SK-N-SH (cell line): ENCODE measurements at regions not wholly inside any gene's neighbourhood (a gene's known extent, or its start where the extent isn't known, plus 50 kb on each side); places are given as distances from the start of the nearest gene placed in this dataset.

Experiments used
- CTCF ChIA-PET: fragments of 300-600, 350-600 bp; formaldehyde crosslinking; extraction: SDS; loops from one replicate; lab custom pipeline; 2021; lab: Yijun Ruan, JAX
- POLR2A ChIA-PET: fragments of 350-600 bp; sonication (Branson Sonifier 250); formaldehyde crosslinking; extraction: SDS; loops from one replicate; lab custom pipeline; 2020; ENCODE audit warnings: antibody characterized with exemption, inconsistent platforms; lab: Yijun Ruan, JAX
- DNase-seq: peaks from one replicate; pipeline ENCODE4 v3.0.0; 2012
- H2AFZ ChIP-seq: fragments of 200-600 bp; sonication (generic); 2 replicates; pipeline ENCODE4 v1.8.1; 2016; ENCODE audit warnings: antibody characterized with exemption, mild to moderate bottlenecking, low read depth
- H3F3A ChIP-seq: fragments of 200-600 bp; sonication (generic); replicated peaks from 2 replicates; pipeline ENCODE3; 2016; ENCODE audit warnings: antibody characterized with exemption, mild to moderate bottlenecking; ENCODE audit not compliant: insufficient read depth
- H3K27ac ChIP-seq, 2 experiments: fragments of 200-500 bp in 1 of 2; fragments of 200-600 bp in 1 of 2; sonication (Bioruptor generic) in 1 of 2; sonication (generic), shearing (Covaris generic) in 1 of 2; 2 replicates each; pipeline versions ENCODE4 v1.5.1 to v1.6.1; 2014 to 2016; ENCODE audit warnings: low read depth in 2 of 2, inconsistent platforms in 1 of 2, low read length in 1 of 2, mild to moderate bottlenecking in 1 of 2, mixed read lengths in 1 of 2
- H3K27me3 ChIP-seq: fragments of 200-600 bp; sonication (generic), shearing (Covaris generic); 2 replicates; pipeline ENCODE4 v1.6.1; 2016; ENCODE audit warnings: mixed run types; ENCODE audit not compliant: insufficient read depth
- H3K36me3 ChIP-seq, 2 experiments: fragments of 200-500 bp in 1 of 2; fragments of 200-600 bp in 1 of 2; sonication (Bioruptor generic) in 1 of 2; sonication (generic) in 1 of 2; replicated peaks in 1 of 2; 2 replicates each; pipeline versions ENCODE3 to v1.5.1; 2014 to 2016; ENCODE audit warnings: low read length in 1 of 2, mild to moderate bottlenecking in 1 of 2; ENCODE audit not compliant: insufficient read depth in 2 of 2, control insufficient read depth in 1 of 2
- H3K4me1 ChIP-seq, 2 experiments: fragments of 200-500 bp in 1 of 2; fragments of 200-600 bp in 1 of 2; sonication (Bioruptor generic) in 1 of 2; sonication (generic), shearing (Covaris generic) in 1 of 2; 2 replicates each; pipeline versions ENCODE4 v1.5.1 to v1.6.1; 2014 to 2016; ENCODE audit warnings: low read depth in 1 of 2, low read length in 1 of 2, mixed run types in 1 of 2; ENCODE audit not compliant: insufficient read depth in 2 of 2, control insufficient read depth in 1 of 2
- H3K4me2 ChIP-seq: fragments of 200-600 bp; sonication (generic), shearing (Covaris generic); 2 replicates; pipeline ENCODE4 v1.6.1; 2017; ENCODE audit warnings: mixed run types
- H3K4me3 ChIP-seq, 2 experiments: fragments of 200-500 bp in 1 of 2; fragments of 200-600 bp in 1 of 2; sonication (Bioruptor generic) in 1 of 2; sonication (generic), shearing (Covaris generic) in 1 of 2; 2 replicates each; pipeline versions ENCODE4 v1.5.1 to v1.8.1; 2014 to 2016; ENCODE audit warnings: low read depth in 2 of 2, inconsistent platforms in 1 of 2, low read length in 1 of 2, mild to moderate bottlenecking in 1 of 2, mixed read lengths in 1 of 2, moderate library complexity in 1 of 2
- H3K79me2 ChIP-seq: fragments of 200-600 bp; sonication (generic); 2 replicates; pipeline ENCODE4 v1.8.1; 2017; ENCODE audit warnings: mild to moderate bottlenecking; ENCODE audit not compliant: insufficient read depth
- H3K9ac ChIP-seq: fragments of 200-600 bp; sonication (generic); 2 replicates; pipeline ENCODE4 v1.6.1; 2017; ENCODE audit warnings: mixed run types
- H3K9me2 ChIP-seq: fragments of 200-600 bp; sonication (generic); 2 replicates; pipeline ENCODE4 v1.6.1; 2017; ENCODE audit warnings: mixed run types
- H3K9me3 ChIP-seq: fragments of 200-600 bp; sonication (generic); 2 replicates; pipeline ENCODE4 v1.6.1; 2017; ENCODE audit warnings: mixed run types, mild to moderate bottlenecking, moderate library complexity
- H4K20me1 ChIP-seq: fragments of 200-600 bp; sonication (generic); 2 replicates; pipeline ENCODE4 v1.6.1; 2017; ENCODE audit warnings: mild to moderate bottlenecking, mixed run types; ENCODE audit not compliant: insufficient read depth
- CHD2 ChIP-seq: fragments of 150-350 bp; IDR thresholded peaks from 2 replicates; pipeline ENCODE4 v1.6.1; 2018; ENCODE audit warnings: low read length; ENCODE audit not compliant: partially characterized antibody
- EP300 ChIP-seq, 2 experiments: IDR thresholded peaks; 2 replicates each; pipeline versions ENCODE4 v1.4.0 to v1.6.1; 2012; ENCODE audit warnings: borderline replicate concordance in 1 of 2, low read depth in 1 of 2, low read length in 1 of 2
- FOSL2 ChIP-seq: IDR thresholded peaks from 2 replicates; pipeline ENCODE4 v1.4.0; 2012; ENCODE audit warnings: low read depth, mild to moderate bottlenecking, moderate library complexity, borderline replicate concordance
- FOXJ3 ChIP-seq: sonication (generic); formaldehyde crosslinking; IDR thresholded peaks from 2 replicates; pipeline ENCODE4 v1.5.1; 2020; ENCODE audit warnings: mild to moderate bottlenecking, missing genetic modification reagents
- FOXM1 ChIP-seq: IDR thresholded peaks from 2 replicates; pipeline ENCODE4 v1.4.0; 2012; ENCODE audit warnings: low read depth, mild to moderate bottlenecking
- GABPA ChIP-seq: IDR thresholded peaks from 2 replicates; pipeline ENCODE4 v1.4.0; 2012; ENCODE audit warnings: low read depth, mild to moderate bottlenecking
- JUND ChIP-seq: IDR thresholded peaks from 2 replicates; pipeline ENCODE4 v1.4.0; 2012
- MXI1 ChIP-seq: IDR thresholded peaks from 2 replicates; pipeline ENCODE4 v1.6.1; 2012; ENCODE audit warnings: mild to moderate bottlenecking, low read depth, low read length, improper control_type of control experiment
- NFIC ChIP-seq: IDR thresholded peaks from 2 replicates; pipeline ENCODE4 v1.4.0; 2012; ENCODE audit warnings: borderline replicate concordance
- NRF1 ChIP-seq: IDR thresholded peaks from 2 replicates; pipeline ENCODE4 v1.6.1; 2012; ENCODE audit warnings: low read depth, mild to moderate bottlenecking, low read length
- RFX5 ChIP-seq: IDR thresholded peaks from 2 replicates; pipeline ENCODE4 v1.6.1; 2012; ENCODE audit warnings: mild to moderate bottlenecking, improper control_type of control experiment, low read length
- TAF1 ChIP-seq: IDR thresholded peaks from 2 replicates; pipeline ENCODE4 v1.6.1; 2012; ENCODE audit warnings: low read depth, mild to moderate bottlenecking, low read length, moderate library complexity, borderline replicate concordance
- TEAD4 ChIP-seq: IDR thresholded peaks from 2 replicates; pipeline ENCODE4 v1.4.0; 2012; ENCODE audit warnings: mild to moderate bottlenecking, borderline replicate concordance; ENCODE audit not compliant: insufficient read depth
- WGBS: methylation state at CpG from one replicate; pipeline ENCODE4 v1.1.6; 2017; ENCODE audit warnings: low lambda C conversion rate; 5-methylcytosine and 5-hydroxymethylcytosine counted together
- TF ChIP-seq, protein P1 (sequence below): fragments of 200-600 bp; sonication (generic); IDR thresholded peaks from 2 replicates; pipeline ENCODE4 v1.6.1; 2017; ENCODE audit warnings: antibody characterized with exemption, mild to moderate bottlenecking, moderate library complexity
- TF ChIP-seq, protein P2 (sequence below): IDR thresholded peaks from 2 replicates; pipeline ENCODE4 v1.6.1; 2012; ENCODE audit warnings: mild to moderate bottlenecking, low read depth, low read length, moderate library complexity
- TF ChIP-seq, protein P3 (sequence below): IDR thresholded peaks from 2 replicates; pipeline ENCODE4; 2012

DNA sequence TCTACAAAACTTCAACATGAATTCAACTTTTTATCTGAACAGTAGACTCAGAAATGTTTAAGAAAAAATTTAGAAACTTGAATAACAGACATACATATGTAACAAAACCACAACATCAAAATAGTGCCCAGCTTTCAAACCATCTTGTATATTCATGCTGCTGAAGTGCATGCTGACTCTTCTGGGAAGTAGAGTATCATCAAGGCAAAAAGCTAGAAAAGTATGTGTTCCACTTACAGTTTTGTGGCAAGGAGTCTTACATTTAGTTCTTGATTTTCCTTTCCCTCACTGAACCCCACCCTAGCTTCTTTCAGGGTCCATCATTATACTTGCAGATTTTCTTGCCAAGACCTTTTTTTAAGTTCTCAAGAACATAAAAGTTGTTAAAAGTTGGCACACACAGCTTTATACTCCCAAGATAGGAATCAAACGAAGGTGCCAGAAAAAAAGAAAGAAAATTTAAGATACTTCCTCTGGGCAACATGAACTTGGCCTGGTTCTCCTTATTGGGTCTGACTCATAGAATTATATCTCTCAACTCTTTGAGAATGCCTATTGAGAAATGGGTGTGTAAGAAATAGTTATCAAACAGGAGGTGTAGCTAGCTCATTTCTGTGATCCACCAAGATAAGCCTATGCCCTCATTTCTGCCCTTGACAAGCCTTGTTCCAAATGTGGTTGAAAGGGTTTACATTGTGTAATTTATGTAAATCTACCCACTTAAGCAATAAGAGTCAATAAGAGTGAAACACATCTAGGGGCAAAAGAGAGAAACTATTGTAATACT, 667.6 kb upstream of the ACVR2A start:
- ChIA-PET POLR2A (no interaction called here), CTCF (no interaction called here)
- WGBS: 0% methylated on average over 1 of the region's 1 CpG
- H3F3A ChIP-seq: no peaks in the 10 kb centered on the region
- TF ChIP-seq MXI1: no peak
- no peaks in the 10 kb centered on the region for H4K20me1 ChIP-seq
- H2AFZ ChIP-seq: no peak overlapping the region
- H3K9me2 ChIP-seq: no peaks in the 10 kb centered on the region
- no peaks in the 10 kb centered on the region for H3K4me1 ChIP-seq
- no peak overlapping the region for H3K27ac ChIP-seq
- no peaks in the 10 kb centered on the region for H3K27me3 ChIP-seq
- H3K36me3 ChIP-seq: no peaks in the 10 kb centered on the region
- no peak overlapping the region for H3K4me3 ChIP-seq
- no peak for DNase-seq
- no peaks in the 10 kb centered on the region for H3K79me2 ChIP-seq
- H3K9ac ChIP-seq: no peak overlapping the region
- no peak overlapping the region for H3K4me2 ChIP-seq
- no peaks in the 10 kb centered on the region for H3K9me3 ChIP-seq

DNA sequence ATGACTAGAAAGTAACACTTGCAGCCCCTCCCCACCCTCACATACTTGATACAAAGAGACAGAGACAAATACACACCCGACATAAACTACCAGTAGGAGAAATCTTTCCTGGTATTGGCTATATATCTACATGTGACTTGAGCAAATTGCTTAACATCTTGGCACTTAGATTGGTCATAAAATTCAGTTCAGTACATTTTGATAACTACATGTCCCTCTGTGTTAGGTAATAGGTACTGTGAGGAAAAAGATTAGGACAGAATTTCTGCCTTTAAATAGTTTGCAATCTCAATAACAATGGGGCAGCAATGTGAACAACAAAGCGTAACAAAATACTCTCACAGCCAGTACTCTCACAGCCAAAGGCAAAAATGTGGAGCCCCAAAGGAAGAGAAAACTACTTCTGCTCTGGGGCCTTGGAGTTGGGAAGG, 670.0 kb upstream of the ACVR2A start:
- Histone ChIP-seq H3K9me2 (no peaks in the 10 kb centered on the region), H3K9ac (no peak overlapping the region), H4K20me1 (no peaks in the 10 kb centered on the region), H3K9me3 (no peaks in the 10 kb centered on the region), H2AFZ (no peak overlapping the region), H3F3A (no peaks in the 10 kb centered on the region), H3K4me3 (no peak overlapping the region), H3K27me3 (no peaks in the 10 kb centered on the region), H3K4me2 (no peak overlapping the region), H3K79me2 (no peaks in the 10 kb centered on the region), H3K27ac (no peak overlapping the region), H3K4me1 (no peaks in the 10 kb centered on the region), H3K36me3 (no peaks in the 10 kb centered on the region)
- TF ChIP-seq NRF1 (no peak), GABPA (no peak), FOSL2 (no peak), TAF1 (no peak), NFIC (no peak), TEAD4 (no peak), FOXJ3 (CRISPR knock-in tag) (no peak), MXI1 (no peak), CHD2 (no peak), JUND (no peak), EP300 (IDR thresholded peaks at IDR 0.05; ENCODE audit: borderline replicate concordance in 1 of 2, low read depth in 1 of 2, low read length in 1 of 2) (no peak), FOXM1 (no peak), RFX5 (no peak)
- TF ChIP-seq, protein P1, sequence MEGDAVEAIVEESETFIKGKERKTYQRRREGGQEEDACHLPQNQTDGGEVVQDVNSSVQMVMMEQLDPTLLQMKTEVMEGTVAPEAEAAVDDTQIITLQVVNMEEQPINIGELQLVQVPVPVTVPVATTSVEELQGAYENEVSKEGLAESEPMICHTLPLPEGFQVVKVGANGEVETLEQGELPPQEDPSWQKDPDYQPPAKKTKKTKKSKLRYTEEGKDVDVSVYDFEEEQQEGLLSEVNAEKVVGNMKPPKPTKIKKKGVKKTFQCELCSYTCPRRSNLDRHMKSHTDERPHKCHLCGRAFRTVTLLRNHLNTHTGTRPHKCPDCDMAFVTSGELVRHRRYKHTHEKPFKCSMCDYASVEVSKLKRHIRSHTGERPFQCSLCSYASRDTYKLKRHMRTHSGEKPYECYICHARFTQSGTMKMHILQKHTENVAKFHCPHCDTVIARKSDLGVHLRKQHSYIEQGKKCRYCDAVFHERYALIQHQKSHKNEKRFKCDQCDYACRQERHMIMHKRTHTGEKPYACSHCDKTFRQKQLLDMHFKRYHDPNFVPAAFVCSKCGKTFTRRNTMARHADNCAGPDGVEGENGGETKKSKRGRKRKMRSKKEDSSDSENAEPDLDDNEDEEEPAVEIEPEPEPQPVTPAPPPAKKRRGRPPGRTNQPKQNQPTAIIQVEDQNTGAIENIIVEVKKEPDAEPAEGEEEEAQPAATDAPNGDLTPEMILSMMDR: no peak
- TF ChIP-seq, protein P2, sequence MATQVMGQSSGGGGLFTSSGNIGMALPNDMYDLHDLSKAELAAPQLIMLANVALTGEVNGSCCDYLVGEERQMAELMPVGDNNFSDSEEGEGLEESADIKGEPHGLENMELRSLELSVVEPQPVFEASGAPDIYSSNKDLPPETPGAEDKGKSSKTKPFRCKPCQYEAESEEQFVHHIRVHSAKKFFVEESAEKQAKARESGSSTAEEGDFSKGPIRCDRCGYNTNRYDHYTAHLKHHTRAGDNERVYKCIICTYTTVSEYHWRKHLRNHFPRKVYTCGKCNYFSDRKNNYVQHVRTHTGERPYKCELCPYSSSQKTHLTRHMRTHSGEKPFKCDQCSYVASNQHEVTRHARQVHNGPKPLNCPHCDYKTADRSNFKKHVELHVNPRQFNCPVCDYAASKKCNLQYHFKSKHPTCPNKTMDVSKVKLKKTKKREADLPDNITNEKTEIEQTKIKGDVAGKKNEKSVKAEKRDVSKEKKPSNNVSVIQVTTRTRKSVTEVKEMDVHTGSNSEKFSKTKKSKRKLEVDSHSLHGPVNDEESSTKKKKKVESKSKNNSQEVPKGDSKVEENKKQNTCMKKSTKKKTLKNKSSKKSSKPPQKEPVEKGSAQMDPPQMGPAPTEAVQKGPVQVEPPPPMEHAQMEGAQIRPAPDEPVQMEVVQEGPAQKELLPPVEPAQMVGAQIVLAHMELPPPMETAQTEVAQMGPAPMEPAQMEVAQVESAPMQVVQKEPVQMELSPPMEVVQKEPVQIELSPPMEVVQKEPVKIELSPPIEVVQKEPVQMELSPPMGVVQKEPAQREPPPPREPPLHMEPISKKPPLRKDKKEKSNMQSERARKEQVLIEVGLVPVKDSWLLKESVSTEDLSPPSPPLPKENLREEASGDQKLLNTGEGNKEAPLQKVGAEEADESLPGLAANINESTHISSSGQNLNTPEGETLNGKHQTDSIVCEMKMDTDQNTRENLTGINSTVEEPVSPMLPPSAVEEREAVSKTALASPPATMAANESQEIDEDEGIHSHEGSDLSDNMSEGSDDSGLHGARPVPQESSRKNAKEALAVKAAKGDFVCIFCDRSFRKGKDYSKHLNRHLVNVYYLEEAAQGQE: no peak
- TF ChIP-seq, protein P3, sequence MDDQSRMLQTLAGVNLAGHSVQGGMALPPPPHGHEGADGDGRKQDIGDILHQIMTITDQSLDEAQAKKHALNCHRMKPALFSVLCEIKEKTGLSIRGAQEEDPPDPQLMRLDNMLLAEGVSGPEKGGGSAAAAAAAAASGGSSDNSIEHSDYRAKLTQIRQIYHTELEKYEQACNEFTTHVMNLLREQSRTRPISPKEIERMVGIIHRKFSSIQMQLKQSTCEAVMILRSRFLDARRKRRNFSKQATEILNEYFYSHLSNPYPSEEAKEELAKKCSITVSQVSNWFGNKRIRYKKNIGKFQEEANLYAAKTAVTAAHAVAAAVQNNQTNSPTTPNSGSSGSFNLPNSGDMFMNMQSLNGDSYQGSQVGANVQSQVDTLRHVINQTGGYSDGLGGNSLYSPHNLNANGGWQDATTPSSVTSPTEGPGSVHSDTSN: no peak
- CTCF ChIA-PET: interaction anchor here (0.5 kb wide), 1 partner anchor 78 kb away, joined by 3 read pairs; no protein-coding TSS in a partner anchor
- 10% methylated on average over 2 of the region's 2 CpGs for WGBS
- no peak for DNase-seq
- POLR2A ChIA-PET: no interaction called here
